ENCODE measurements at regions not wholly inside any gene's neighbourhood (a gene's known extent, or its start where the extent isn't known, plus 50 kb on each side); places are given as distances from the start of the nearest gene placed in this dataset.

- DNase-seq, result no peak
Observed at GRCh38 chr13:105820415-105820814, 715.0 kb downstream of the EFNB2 start.

DNA sequence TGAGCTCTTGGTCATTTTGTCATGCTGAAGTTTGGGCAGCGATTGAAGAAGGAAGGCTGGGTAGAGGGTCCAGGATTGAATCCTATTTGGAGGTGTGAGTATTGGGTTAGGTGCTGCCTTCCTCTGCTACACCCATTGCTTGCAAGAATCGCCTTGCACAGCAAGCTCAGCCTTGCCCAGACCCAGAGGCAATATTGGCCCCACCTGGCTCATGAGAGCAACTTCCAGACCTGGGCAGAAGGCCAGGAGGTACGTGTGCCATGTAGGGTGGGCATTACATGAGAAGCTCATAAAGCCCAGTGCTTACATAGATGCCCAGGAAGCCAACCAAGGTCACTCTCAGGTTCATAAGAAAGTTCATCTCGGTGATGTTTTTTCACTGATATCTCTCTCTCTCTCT, 718.0 kb downstream of the EFNB2 start:
- DNase-seq, result no peak

DNA sequence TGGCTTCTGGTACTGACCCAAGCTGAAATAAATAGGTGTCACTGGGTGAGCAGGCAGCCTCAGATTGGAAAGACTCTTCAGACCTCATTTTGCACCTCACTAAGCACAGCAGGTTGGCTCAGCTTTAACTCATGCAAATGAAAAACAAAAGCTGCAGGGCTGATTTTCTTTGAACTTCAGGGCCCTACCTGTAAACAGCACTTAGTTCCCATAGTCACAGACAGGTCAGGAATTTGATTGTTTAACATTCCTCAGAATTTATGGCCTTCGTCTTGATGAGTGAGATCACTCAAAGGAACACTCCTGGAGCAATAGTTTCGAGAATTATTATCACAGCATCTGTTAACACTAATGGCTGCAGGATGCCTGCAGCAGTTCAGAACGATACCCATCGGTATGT, 718.5 kb downstream of the EFNB2 start:
- no peak for DNase-seq

DNA sequence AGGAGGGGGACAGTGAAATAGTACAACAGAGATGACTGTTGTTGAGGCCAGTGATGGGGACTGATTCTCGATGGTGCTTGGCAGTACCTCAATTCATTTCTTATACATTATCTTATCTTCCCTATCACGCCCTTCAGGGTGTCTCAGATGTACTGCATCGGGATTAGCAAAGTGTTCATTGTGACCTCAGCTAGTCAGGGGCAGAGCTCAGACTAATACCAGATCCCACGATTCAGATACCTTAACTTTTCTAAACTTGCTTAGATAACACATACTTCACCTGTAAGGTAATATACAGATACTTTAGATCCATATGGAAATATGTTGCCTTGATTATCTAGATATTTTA, 720.6 kb downstream of the EFNB2 start:
- DNase-seq, result no peak

GRCh38 chr13:105814219-105814901, 721.1 kb downstream of the EFNB2 start:
- DNase-seq, result no peak

GRCh38 chr13:105806628-105806920, 728.9 kb downstream of the EFNB2 start:
- DNase-seq, result no peak

- no peak for DNase-seq
Observed at GRCh38 chr13:105805892-105806627, 729.4 kb downstream of the EFNB2 start.

DNA sequence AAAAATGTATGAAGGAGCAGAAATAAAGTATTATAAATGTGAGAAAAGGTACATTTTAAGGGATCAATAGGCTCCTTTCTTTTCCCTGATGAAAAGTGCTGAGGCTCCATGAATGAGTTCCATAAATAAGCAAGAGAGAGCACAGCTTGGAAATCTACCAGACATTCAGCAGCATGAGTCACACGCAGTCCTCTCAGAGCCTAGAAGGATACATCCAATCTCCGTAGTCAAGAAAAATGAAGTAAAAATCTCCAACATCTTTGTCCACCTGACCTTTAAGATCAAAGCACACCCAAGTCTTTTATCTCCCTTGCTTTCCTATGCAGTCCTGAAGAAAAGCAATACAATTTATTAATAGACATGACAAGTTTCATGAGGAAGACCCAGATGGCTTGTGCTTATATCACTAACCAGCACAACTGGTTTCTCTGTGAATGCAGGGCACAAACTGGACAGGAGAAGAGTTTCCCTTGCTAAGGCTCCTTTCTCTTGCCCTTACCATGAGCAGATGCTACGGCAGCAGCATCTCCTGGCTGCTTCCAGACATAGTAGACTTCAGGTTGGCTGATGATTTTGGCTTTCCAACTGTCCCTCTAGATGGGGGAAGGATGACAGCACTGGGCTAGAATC, 730.8 kb downstream of the EFNB2 start:
- no peak for DNase-seq

- DNase-seq, result no peak
Observed at GRCh38 chr13:105799155-105799554, 736.3 kb downstream of the EFNB2 start.

DNA sequence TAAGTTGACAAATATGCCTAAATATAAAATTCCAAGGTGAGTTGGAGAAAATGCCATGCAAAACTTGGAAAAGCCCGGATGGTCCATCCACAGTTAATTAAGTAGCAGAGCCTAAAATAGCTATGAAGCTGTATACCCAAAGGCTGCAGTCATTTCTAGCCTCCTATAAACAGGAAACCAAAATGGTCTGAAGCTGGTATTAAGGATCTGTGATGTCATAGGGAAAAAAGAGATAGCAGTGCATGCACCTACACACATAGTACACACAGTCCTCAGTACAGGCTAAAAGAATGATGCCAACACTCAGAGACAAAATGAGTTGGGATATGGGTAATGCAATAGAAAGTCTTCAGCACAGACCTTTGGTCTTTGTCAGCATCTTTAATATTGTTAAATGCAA, 736.9 kb downstream of the EFNB2 start:
- DNase-seq, result no peak

DNA sequence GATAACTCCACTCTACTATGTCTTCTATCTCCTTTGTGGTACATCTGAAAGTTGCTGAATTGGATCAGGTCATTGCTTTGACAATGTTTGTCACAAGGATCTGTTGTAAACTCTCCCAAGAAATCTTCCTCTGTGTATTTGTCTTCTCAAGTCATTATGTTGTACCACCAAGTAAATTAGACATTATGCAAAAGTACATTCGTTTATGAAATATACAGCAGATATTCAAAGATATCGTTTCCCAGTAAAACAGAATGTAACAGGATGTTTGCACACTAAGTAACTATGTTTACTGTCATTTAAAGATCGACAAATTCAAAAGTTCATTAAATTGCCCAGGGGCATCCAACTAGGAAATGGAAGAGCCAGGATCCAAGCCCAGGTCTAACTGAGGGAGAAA, 739.4 kb downstream of the EFNB2 start:
- DNase-seq, result no peak

GRCh38 chr13:105790923-105791322, 744.5 kb downstream of the EFNB2 start:
- DNase-seq, result no peak

DNA sequence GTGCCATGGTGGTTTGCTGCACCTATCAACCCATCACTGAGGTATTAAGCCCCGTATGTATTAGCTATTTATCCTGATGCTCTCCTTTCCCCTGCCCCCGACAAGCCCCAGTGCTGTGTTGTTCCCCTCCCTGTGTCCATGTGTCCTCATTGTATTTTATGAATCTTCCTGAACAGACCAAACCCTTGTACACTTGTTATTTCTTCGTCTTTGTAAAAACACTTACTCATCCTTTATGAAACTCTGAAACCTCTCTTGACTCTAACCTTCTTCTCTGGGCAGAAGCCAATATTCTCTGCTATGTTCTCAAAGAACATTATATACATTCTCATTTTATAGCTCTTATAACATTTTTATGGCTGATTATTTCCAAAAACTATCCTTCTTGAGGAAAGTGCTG, 746.9 kb downstream of the EFNB2 start:
- DNase-seq, result no peak

DNA sequence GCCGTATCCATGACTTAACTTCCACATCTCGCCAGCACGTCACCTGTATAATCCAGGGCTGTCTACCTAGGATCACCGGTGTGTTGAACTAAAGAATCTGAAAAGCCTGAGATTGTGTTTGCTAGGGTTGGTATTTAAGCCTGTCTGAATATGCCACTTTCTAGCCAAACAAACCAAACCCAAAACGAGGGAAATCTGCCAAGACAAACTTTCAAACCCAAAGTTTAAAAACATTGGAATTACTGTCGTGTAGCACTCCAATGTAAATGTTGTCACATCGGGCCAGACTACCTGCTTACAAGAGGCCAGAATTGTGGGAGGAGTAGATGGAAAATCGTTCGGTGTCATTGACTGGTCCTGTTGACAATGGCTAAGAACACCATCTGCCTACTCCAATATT, 747.8 kb downstream of the EFNB2 start:
- no peak for DNase-seq

- no peak for DNase-seq
Observed at GRCh38 chr13:105785436-105785835, 750.0 kb downstream of the EFNB2 start.

GRCh38 chr13:105783261-105783660, 752.2 kb downstream of the EFNB2 start:
- no peak for DNase-seq

DNA sequence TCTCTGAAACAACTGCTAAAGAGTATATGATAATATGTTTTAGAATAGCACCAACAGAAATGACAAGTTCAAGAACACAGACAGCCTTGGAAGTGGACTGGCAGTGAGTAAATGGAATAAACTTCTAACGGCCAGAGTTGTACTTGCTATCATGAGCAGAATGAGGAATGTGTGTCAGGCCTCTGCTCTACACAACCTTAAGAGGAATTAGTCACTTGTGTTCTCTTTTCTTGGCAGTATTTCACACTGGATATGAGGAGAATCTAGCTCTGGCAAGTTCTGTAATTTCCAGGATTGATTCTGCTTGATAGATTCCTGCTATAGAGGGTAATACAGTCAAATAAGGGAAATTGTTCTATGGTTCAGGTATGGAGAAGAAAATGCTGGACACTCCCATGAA, 757.3 kb downstream of the EFNB2 start:
- no peak for DNase-seq

- no peak for DNase-seq
Observed at GRCh38 chr13:105774739-105775460, 760.6 kb downstream of the EFNB2 start.

- no peak for DNase-seq
Observed at GRCh38 chr13:105773863-105774538, 761.5 kb downstream of the EFNB2 start.

DNA sequence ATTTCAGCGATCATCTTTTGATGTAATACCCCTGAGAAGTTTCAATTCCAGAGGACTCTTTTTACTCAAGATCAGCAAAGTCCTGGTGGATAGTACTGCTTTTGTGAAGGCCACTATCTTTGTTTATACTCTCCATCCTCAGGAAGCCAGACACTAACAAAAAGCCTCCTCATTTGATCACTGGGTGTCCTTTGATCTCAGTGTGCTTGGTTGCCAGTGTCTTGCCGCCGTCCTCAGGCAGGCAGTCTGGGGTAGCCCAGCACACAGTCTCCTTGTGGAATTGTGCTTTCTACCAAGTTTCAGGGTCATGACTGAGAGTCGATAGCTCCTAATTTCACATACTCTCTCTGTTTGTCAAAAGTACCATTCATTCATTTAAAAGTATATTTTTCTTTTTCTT, 762.2 kb downstream of the EFNB2 start:
- DNase-seq, result no peak

- DNase-seq, result no peak
Observed at GRCh38 chr13:105764486-105764885, 771.0 kb downstream of the EFNB2 start.

GRCh38 chr13:105763851-105764250, 771.6 kb downstream of the EFNB2 start:
- DNase-seq, result no peak

GRCh38 chr13:105762096-105762495, 773.4 kb downstream of the EFNB2 start:
- DNase-seq, result no peak
